Prostate gland (tissue), 2 donors: ENCODE measurements at regions not wholly inside any gene's neighbourhood (a gene's known extent, or its start where the extent isn't known, plus 50 kb on each side); places are given as distances from the start of the nearest gene placed in this dataset.

Experiments
- POLR2AphosphoS5 ChIP-seq: sonication (generic); formaldehyde crosslinking; IDR thresholded peaks from one replicate; pipeline ENCODE4 v1.6.1; 2017; ENCODE audit warnings: antibody characterized with exemption
- TF ChIP-seq, protein P1 (sequence below), 4 experiments: fragments of 200-600 bp in 2 of 4; fragments of 450-650 bp in 2 of 4; sonication (generic) in 2 of 4; IDR thresholded peaks; 1 replicate in 3 of 4; 2 replicates in 1 of 4; pipeline ENCODE4 v1.5.1; 2016 to 2019; ENCODE audit warnings: antibody characterized with exemption in 4 of 4, mild to moderate bottlenecking in 2 of 4, moderate library complexity in 2 of 4

DNA sequence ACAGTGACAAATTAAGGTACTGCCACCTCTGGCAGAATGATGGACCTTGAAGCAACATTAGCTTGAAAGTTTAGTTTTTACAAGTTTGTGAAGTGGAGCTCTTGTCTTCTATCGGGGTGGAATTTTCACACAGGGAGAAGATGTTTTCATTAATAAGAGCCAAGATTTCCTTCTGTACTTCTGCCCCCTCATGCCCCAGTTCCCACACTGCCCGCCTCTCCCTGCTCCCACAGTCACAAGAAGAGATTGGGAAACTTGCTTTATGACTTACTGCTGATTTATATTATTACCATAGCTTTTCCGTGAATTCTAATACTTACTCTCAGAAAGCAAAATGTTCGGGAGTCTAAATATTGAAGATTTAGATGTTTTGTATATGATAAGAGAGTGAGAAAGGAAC, 539.8 kb upstream of the ARX start:
- no peak for TF ChIP-seq POLR2AphosphoS5
- TF ChIP-seq, protein P1, sequence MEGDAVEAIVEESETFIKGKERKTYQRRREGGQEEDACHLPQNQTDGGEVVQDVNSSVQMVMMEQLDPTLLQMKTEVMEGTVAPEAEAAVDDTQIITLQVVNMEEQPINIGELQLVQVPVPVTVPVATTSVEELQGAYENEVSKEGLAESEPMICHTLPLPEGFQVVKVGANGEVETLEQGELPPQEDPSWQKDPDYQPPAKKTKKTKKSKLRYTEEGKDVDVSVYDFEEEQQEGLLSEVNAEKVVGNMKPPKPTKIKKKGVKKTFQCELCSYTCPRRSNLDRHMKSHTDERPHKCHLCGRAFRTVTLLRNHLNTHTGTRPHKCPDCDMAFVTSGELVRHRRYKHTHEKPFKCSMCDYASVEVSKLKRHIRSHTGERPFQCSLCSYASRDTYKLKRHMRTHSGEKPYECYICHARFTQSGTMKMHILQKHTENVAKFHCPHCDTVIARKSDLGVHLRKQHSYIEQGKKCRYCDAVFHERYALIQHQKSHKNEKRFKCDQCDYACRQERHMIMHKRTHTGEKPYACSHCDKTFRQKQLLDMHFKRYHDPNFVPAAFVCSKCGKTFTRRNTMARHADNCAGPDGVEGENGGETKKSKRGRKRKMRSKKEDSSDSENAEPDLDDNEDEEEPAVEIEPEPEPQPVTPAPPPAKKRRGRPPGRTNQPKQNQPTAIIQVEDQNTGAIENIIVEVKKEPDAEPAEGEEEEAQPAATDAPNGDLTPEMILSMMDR (IDR thresholded peaks at IDR 0.05): no peak
